Esophagus (tissue), 2 donors: ENCODE measurements at regions not wholly inside any gene's neighbourhood (a gene's known extent, or its start where the extent isn't known, plus 50 kb on each side); places are given as distances from the start of the nearest gene placed in this dataset.
"Not testable (repeated sequence)": the region's sequence is repeated elsewhere in the genome, so short reads cannot be mapped to it uniquely, and the experiment has no call there.

Source experiments
- H3K27ac ChIP-seq, 2 donors: one replicate each; pipeline ENCODE4 v1.5.1; 2013; ENCODE audit warnings: low read depth in 2 of 2, mild to moderate bottlenecking in 2 of 2, inconsistent platforms in 1 of 2, low read length in 1 of 2, moderate library complexity in 1 of 2
- H3K27me3 ChIP-seq, 2 donors: one replicate each; pipeline ENCODE4 v1.6.1; 2013; ENCODE audit warnings: low read length in 2 of 2, control low read depth in 1 of 2, mild to moderate bottlenecking in 1 of 2; ENCODE audit not compliant: insufficient read depth in 2 of 2, control insufficient read depth in 1 of 2
- H3K36me3 ChIP-seq, 2 donors: one replicate each; pipeline ENCODE4 v1.6.1; 2013; ENCODE audit warnings: low read length in 1 of 2; ENCODE audit not compliant: control insufficient read depth in 2 of 2, insufficient read depth in 2 of 2
- H3K4me1 ChIP-seq, 2 donors: one replicate each; pipeline ENCODE4 v1.6.1; 2013; ENCODE audit warnings: low read length in 1 of 2; ENCODE audit not compliant: control insufficient read depth in 2 of 2, insufficient read depth in 2 of 2
- H3K4me3 ChIP-seq, 2 donors: one replicate each; pipeline ENCODE4 v1.5.1; 2013; ENCODE audit warnings: low read length in 2 of 2, mild to moderate bottlenecking in 2 of 2, low read depth in 1 of 2, moderate library complexity in 1 of 2
- H3K9me3 ChIP-seq, 2 donors: one replicate each; pipeline ENCODE4 v1.6.1; 2013; ENCODE audit warnings: mild to moderate bottlenecking in 2 of 2, low read depth in 1 of 2, low read length in 1 of 2, moderate library complexity in 1 of 2; ENCODE audit not compliant: control insufficient read depth in 2 of 2, insufficient read depth in 1 of 2
- WGBS, 2 donors: extraction: QIAGEN DNeasy Blood & Tissue Kit; methylation state at CpG; one replicate each; pipeline ENCODE4 v1.1.7; 2013; 5-methylcytosine and 5-hydroxymethylcytosine counted together
- donor health status: healthy with polysubstance abuse.
- donor health status: Bipolar disorder and iron deficiency.

GRCh38 chr11:122413677-122414076, 241.8 kb upstream of the UBASH3B start:
- Histone ChIP-seq H3K9me3 (peaks cover 0 to 3% of the 10 kb centered on the region in 2 donors), H3K36me3 (no peaks in the 10 kb centered on the region), H3K4me3 (no peak overlapping the region), H3K4me1 (no peaks in the 10 kb centered on the region), H3K27me3 (no peaks in the 10 kb centered on the region), H3K27ac (no peak overlapping the region)

- WGBS, 2 donors = 69 to 74% methylated on average over 1 of the region's 1 CpG
- Histone ChIP-seq H3K27me3 (no peaks in the 10 kb centered on the region), H3K4me1 (no peaks in the 10 kb centered on the region), H3K27ac (no peak overlapping the region), H3K9me3 (peaks cover 0 to 3% of the 10 kb centered on the region in 2 donors), H3K4me3 (no peak overlapping the region), H3K36me3 (no peaks in the 10 kb centered on the region)
Observed at GRCh38 chr11:122412581-122412980, 242.9 kb upstream of the UBASH3B start.

GRCh38 chr11:122406466-122406865, 249.1 kb upstream of the UBASH3B start:
- Histone ChIP-seq H3K27ac (no peak overlapping the region), H3K27me3 (no peaks in the 10 kb centered on the region), H3K4me1 (no peaks in the 10 kb centered on the region), H3K4me3 (no peak overlapping the region), H3K9me3 (no peaks in the 10 kb centered on the region), H3K36me3 (no peaks in the 10 kb centered on the region)
- 64 to 65% methylated on average over 4 of the region's 4 CpGs for WGBS, 2 donors

GRCh38 chr11:122405547-122406341, 249.8 kb upstream of the UBASH3B start:
- Histone ChIP-seq H3K4me3 (no peak overlapping the region), H3K36me3 (no peaks in the 10 kb centered on the region), H3K4me1 (no peaks in the 10 kb centered on the region), H3K27ac (no peak overlapping the region), H3K9me3 (no peaks in the 10 kb centered on the region), H3K27me3 (no peaks in the 10 kb centered on the region)
- WGBS, 2 donors = 61 to 68% methylated on average over 5 of the region's 5 CpGs

DNA sequence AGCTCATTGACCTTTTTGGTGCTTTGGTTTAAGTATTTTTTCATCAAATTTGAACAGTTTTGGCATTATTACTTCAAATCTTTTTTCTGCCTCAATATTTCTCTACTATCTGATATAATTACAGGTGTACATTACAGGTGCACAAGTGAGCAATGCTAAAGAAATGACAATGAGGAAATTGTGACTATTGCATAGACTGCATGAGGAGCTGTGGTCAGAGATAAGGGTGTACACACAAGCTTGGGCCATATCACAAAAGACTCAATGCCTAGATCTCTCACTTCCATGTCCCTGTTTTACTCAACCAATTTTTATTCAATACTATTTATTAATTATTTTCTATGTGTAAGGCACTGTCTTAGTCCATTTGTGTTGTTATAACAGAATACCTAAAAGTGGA, 251.0 kb upstream of the UBASH3B start:
- H3K27me3 ChIP-seq = no peaks in the 10 kb centered on the region
- no peak overlapping the region for H3K27ac ChIP-seq
- no peak overlapping the region for H3K4me3 ChIP-seq
- H3K9me3 ChIP-seq = no peaks in the 10 kb centered on the region
- H3K4me1 ChIP-seq = no peaks in the 10 kb centered on the region
- H3K36me3 ChIP-seq = no peaks in the 10 kb centered on the region

- H3K36me3 ChIP-seq, H3K27me3 ChIP-seq, H3K9me3 ChIP-seq, H3K4me3 ChIP-seq, H3K4me1 ChIP-seq, H3K27ac ChIP-seq: not testable (repeated sequence)
- WGBS, 2 donors = 77 to 80% methylated on average over 5 of the region's 5 CpGs
Observed at GRCh38 chr11:122401581-122401980, 253.9 kb upstream of the UBASH3B start.

DNA sequence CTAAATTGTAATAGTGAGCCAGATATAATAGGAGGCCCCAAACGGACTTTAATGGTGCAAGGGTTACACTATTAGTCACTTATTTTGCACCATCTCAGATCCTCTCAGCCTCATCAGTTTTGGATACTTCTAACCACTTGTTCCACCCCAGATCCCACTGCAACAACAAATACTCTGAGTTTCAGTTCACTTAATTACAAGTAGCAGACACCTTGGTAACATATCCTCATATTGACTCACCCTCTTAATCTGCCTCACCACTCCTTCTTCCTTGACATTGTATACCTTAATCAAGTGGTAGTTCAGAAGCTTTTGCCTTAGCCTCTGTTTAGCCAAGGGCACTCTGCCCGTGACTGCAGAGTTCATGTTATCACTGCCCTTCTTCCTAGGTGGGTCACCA, 256.1 kb upstream of the UBASH3B start:
- Histone ChIP-seq H3K4me3 (no peak overlapping the region), H3K9me3 (no peaks in the 10 kb centered on the region), H3K4me1 (no peaks in the 10 kb centered on the region), H3K27me3 (no peaks in the 10 kb centered on the region), H3K36me3 (no peaks in the 10 kb centered on the region), H3K27ac (no peak overlapping the region)
- 63 to 72% methylated on average over 2 of the region's 2 CpGs for WGBS, 2 donors

DNA sequence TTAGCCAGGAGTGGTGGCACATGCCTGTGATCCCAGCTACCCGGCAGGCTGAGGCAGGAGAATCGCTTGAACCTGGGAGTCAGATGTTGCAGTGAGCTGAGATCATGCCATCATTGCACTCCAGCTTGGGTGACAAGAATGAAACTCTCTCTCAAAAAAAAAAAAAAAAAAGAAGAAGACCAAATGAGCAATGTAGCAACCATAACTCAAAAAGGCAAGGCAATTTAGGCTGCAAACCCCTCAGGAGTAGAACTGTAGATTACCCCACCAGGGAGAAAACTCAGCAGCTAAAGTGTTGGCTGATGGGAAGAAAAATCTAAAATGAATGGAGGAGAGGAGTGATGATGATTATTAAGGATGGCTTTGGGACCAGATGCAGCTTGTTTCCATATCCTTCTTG, 256.7 kb upstream of the UBASH3B start:
- no peak overlapping the region for H3K4me3 ChIP-seq
- H3K27ac ChIP-seq = no peak overlapping the region
- no peaks in the 10 kb centered on the region for H3K27me3 ChIP-seq
- WGBS, 2 donors = 94 to 95% methylated on average over 2 of the region's 2 CpGs
- H3K9me3 ChIP-seq = no peaks in the 10 kb centered on the region
- H3K36me3 ChIP-seq = no peaks in the 10 kb centered on the region
- no peaks in the 10 kb centered on the region for H3K4me1 ChIP-seq

DNA sequence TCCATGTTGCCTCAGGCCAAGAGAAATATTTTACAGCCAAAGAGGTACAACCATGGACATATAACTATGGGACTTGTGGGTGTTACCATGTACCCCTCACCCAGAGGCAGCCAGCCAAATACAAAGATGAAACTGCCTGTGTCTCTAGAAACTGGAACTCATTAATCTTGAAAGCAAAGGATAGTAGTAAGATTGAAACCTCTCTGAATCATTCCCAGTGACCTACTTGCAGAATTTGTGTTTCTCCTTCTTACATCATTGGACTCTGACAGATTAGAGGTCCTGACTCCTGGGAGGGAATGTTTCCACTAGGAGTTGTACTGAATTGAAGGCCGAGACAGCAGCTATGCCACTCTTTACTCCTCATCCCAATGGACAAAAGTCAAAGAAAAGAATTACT, 257.4 kb upstream of the UBASH3B start:
- Histone ChIP-seq H3K9me3 (no peaks in the 10 kb centered on the region), H3K27me3 (no peaks in the 10 kb centered on the region), H3K27ac (no peak overlapping the region), H3K36me3 (no peaks in the 10 kb centered on the region), H3K4me1 (no peaks in the 10 kb centered on the region), H3K4me3 (no peak overlapping the region)
- 60 to 69% methylated on average over 1 of the region's 1 CpG for WGBS, 2 donors

- Histone ChIP-seq H3K27ac (no peak overlapping the region), H3K4me1 (no peaks in the 10 kb centered on the region), H3K36me3 (no peaks in the 10 kb centered on the region), H3K9me3 (no peaks in the 10 kb centered on the region), H3K27me3 (no peaks in the 10 kb centered on the region), H3K4me3 (no peak overlapping the region)
- 91 to 100% methylated on average over 1 of the region's 1 CpG for WGBS, 2 donors
Observed at GRCh38 chr11:122395282-122395681, 260.2 kb upstream of the UBASH3B start.
